Urinary bladder (tissue), 3 donors: ENCODE measurements at regions not wholly inside any gene's neighbourhood (a gene's known extent, or its start where the extent isn't known, plus 50 kb on each side); places are given as distances from the start of the nearest gene placed in this dataset.
"Not testable (repeated sequence)": the region's sequence is repeated elsewhere in the genome, so short reads cannot be mapped to it uniquely, and the experiment has no call there.

ENCODE experiments used
- DNase-seq: peaks from one replicate; pipeline ENCODE4 v3.0.0-alpha.2; 2015; ENCODE audit errors: extremely low spot score
- H3K27ac ChIP-seq: one replicate; pipeline ENCODE4 v1.5.1; 2013; ENCODE audit warnings: low read depth, mild to moderate bottlenecking, moderate library complexity
- H3K36me3 ChIP-seq: one replicate; pipeline ENCODE4 v1.6.1; 2013; ENCODE audit warnings: mild to moderate bottlenecking, moderate library complexity; ENCODE audit not compliant: insufficient read depth
- H3K4me1 ChIP-seq: one replicate; pipeline ENCODE4 v1.6.1; 2013; ENCODE audit warnings: mild to moderate bottlenecking, moderate library complexity; ENCODE audit not compliant: insufficient read depth
- H3K4me3 ChIP-seq: one replicate; pipeline ENCODE4 v1.5.1; 2013; ENCODE audit warnings: low read depth, low read length
- WGBS: extraction: QIAGEN DNeasy Blood & Tissue Kit; methylation state at CpG from one replicate; pipeline ENCODE4 v1.1.7; 2013; 5-methylcytosine and 5-hydroxymethylcytosine counted together
- donor health status: healthy with polysubstance abuse.
- donor health status: healthy.

DNA sequence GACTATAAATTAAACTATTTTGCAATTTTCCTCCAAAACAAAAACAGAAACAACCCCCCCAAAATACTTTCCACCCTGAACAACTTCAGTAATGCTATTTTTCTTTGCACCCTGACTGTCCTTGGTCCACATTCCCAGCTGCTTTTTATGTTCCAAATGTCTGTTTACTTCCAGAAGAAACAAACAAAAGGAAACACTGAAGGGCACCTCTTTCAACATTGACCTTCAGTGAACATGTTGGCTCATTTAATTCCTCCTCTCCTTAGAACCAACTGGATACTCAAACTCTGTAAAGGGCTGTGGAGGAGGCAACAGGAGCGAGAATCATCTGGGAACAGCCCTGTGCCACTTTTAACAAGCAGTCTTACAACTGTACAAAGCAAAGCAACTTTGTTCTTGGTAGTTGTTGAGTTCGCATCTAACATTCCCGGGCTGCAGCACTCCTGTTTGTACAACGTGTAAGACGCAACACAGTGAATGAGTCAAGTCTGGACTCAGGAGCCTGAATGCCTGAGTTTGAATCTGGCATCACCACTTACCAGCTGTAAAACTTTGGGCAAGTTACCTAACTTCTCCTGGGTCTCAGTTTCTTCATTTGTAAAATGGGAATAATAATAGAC lies 111.4 kb upstream of the GATA6 start:
- no peak overlapping the region for H3K27ac ChIP-seq
- H3K4me1 ChIP-seq = no peaks in the 10 kb centered on the region
- no peak for DNase-seq
- 68% methylated on average over 5 of the region's 5 CpGs for WGBS
- no peak overlapping the region for H3K4me3 ChIP-seq
- no peaks in the 10 kb centered on the region for H3K36me3 ChIP-seq

DNA sequence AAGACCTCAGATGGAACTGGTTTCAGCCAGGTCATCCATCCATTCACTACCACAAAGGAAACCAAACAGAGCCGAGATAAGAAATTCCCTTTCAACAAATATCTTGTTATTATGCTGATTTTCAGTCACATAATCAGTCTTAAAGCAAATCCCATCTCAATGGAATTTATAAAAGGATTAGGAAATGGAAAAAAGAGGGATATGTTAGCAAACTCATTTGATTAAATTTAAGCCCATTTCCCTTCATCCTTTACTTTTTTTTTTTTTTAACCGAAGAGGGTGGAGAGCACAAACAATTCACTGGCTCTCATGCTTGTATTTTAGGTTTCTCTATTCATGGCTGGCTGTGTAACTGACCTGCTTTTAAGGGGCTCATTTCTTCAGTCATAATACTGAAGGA lies 109.0 kb upstream of the GATA6 start:
- Histone ChIP-seq H3K27ac (no peak overlapping the region), H3K4me3 (no peak overlapping the region)
- 60% methylated on average over 2 of the region's 2 CpGs for WGBS

DNA sequence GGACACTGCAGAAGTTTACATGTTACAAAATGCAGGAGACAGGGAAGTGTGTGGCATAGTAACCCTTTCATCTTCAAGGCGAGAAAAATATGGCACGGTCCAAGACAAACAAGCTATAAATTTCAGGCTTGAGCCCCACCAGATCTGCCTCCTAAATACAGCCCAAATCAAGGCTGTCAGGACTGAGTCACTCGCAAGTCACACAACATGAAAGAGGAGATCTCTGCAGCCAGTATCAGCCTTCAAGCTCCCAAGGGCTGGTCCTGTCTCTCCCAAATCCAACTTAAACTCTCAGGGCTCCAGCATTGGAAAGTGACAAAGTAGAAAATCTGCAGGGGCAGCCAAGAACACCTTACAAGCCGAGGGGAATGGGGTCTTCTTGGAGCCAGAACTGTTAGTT lies 106.3 kb upstream of the GATA6 start:
- H3K4me3 ChIP-seq = no peak overlapping the region
- 74% methylated on average over 4 of the region's 4 CpGs for WGBS
- no peaks in the 10 kb centered on the region for H3K36me3 ChIP-seq
- H3K4me1 ChIP-seq = no peaks in the 10 kb centered on the region
- H3K27ac ChIP-seq = no peak overlapping the region
- no peak for DNase-seq

More for the DNA sequence above, 109.0 kb upstream of the GATA6 start:
- no peaks in the 10 kb centered on the region for H3K36me3 ChIP-seq
- H3K4me1 ChIP-seq = no peaks in the 10 kb centered on the region
- DNase-seq = no peak

DNA sequence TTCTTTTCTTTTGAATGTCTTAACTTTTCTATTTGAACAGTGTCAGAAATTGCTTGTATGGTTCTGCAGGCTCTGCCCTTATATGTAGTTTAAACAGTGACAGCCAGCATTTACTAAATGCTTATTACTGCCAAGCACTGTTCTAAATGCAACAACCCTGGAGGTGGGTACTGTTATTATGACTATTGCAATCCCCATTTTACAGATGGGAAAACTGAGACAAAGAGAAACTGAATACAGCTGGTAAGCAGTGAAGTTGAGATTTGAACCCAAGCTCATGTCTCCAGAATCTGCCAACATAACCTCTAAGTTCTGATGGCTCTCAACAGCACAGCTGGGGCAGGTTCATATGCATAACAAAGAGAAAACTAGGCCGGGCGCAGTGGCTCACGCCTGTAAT lies 105.7 kb upstream of the GATA6 start:
- DNase-seq = no peak
- Histone ChIP-seq H3K4me3 (no peak overlapping the region), H3K27ac (no peak overlapping the region), H3K36me3 (no peaks in the 10 kb centered on the region), H3K4me1 (no peaks in the 10 kb centered on the region)
- WGBS = 91% methylated on average over 3 of the region's 3 CpGs

DNA sequence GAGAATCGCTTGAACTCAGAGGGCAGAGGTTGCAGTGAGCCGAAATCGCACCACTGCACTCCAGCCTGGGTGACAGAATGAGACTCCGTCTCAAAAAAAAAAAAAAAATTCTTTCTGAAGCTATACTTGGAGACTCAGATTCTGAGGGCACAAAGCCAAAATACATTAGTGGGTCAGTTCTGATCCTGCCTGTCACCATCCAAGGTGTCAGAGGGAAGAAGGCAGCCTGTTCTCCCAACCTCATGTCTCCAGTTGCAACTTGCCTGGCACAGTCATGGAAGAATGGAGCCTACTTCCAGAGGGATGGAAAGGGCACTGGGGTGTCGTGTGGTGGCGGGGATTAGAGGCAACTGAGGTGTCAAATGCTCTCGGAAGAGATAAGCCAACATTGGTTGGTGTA lies 104.8 kb upstream of the GATA6 start:
- no peak for DNase-seq
- Histone ChIP-seq H3K27ac (no peak overlapping the region), H3K36me3 (no peaks in the 10 kb centered on the region), H3K4me1 (no peaks in the 10 kb centered on the region), H3K4me3 (no peak overlapping the region)
- 82% methylated on average over 7 of the region's 7 CpGs for WGBS

DNA sequence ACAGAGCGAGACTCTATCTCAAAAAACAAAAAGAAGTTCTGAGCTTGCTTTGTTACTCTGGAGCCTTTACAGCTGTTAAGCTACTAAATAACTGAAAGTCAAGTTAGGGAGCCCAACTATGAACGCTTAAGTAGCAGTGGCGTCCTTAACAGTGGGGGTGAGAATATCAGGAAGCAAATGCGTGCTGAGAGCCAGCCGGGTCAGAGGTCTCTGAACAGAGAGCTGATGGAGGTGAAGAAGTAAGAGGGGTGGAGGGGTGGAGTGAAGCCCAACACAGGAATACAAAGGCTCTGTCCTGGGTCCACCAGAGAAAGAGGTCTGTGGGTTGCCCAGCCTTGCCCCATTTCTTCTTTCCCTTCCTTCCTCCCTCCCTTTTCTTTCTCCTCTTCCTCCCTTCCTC lies 104.1 kb upstream of the GATA6 start:
- Histone ChIP-seq H3K36me3 (no peaks in the 10 kb centered on the region), H3K4me3 (no peak overlapping the region), H3K4me1 (no peaks in the 10 kb centered on the region), H3K27ac (no peak overlapping the region)
- no peak for DNase-seq
- 78% methylated on average over 5 of the region's 5 CpGs for WGBS

DNA sequence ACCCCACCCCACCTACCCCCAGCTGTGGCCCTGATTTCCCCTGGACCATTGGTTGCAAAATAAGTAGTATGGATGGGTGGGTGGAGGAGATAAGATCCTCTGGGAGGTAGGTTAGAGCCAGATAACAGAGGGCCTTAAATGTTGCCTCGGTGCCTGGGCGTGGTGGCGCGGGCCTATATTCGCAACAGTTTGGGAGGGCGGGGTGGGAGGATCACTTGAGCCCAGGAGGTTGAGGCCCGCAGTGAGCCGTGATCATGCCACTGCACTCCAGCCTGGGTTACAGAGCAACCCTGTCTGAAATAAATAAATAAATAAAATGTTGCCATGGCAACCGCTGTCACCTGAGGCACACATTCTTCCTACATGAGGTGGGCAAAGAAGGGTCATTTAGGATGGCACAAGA lies 103.3 kb upstream of the GATA6 start:
- no peak for DNase-seq
- no peaks in the 10 kb centered on the region for H3K4me1 ChIP-seq
- H3K27ac ChIP-seq = no peak overlapping the region
- no peak overlapping the region for H3K4me3 ChIP-seq
- 93% methylated on average over 9 of the region's 9 CpGs for WGBS
- no peaks in the 10 kb centered on the region for H3K36me3 ChIP-seq

DNA sequence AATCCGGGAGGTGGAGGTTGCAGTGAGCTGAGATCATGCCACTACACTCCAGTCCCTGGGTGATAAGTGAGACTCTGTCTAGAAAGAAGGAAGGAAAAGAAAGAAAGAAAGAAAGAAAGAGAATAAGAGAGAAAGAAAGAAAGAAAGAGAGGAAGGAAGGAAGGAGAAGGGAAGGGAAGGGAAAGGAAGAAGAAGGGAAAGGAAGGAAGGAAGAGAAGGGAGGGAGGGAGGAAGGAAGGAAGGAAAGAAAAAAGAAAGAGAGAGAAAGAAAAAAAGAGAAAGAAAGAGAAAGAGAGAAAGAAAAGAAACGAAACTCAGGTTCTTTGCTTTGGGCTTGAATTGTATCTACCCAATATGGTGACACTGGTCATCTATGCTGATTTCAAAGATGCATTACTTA lies 102.3 kb upstream of the GATA6 start:
- no peak overlapping the region for H3K27ac ChIP-seq
- no peak overlapping the region for H3K4me3 ChIP-seq
- DNase-seq = no peak
- no peaks in the 10 kb centered on the region for H3K4me1 ChIP-seq
- no peaks in the 10 kb centered on the region for H3K36me3 ChIP-seq
- 87% methylated on average over 2 of the region's 2 CpGs for WGBS

DNA sequence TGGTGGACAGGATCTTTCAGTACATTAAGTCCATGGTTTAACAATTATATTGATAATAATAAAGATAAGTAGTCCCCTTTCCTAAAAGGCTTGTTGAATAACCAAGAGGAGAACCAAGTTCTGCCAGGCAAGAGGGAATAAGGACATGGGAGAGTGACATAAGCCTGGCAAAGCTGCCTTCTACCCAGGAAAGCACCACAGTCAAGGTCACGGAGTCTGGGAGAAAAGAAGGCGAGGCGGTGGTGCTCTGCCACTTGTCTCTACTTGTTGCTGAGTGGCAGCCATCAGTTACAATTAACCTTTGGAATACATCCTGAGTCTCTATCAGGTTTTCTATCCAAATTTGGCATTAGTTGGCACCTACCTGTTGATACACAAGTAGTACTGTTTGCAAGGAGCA lies 101.7 kb upstream of the GATA6 start:
- 90% methylated on average over 3 of the region's 3 CpGs for WGBS
- DNase-seq = no peak
- Histone ChIP-seq H3K36me3 (no peaks in the 10 kb centered on the region), H3K4me1 (no peaks in the 10 kb centered on the region), H3K27ac (no peak overlapping the region), H3K4me3 (no peak overlapping the region)

DNA sequence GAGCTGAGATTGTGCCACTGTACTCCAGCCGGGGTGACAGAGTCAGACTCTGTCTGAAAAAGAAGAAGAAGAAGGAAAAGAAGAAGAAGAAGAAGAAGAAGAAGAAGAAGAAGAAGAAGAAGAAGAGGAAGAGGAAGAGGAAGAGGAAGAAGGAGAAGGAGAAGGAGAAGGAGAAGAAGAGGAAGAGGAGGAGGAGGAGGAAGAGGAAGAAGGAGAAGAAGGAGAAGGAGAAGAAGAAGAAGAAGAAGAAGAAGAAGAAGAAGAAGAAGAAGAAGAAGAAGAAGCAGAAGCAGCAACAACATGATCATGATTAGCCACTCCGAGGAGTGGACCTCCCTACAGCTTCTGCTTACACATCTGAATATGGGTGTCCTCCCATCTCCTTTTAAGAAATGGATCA lies 100.6 kb upstream of the GATA6 start:
- not testable (repeated sequence) for DNase-seq, H3K4me3 ChIP-seq, H3K27ac ChIP-seq, H3K36me3 ChIP-seq, H3K4me1 ChIP-seq
- WGBS = 93% methylated on average over 2 of the region's 2 CpGs

DNA sequence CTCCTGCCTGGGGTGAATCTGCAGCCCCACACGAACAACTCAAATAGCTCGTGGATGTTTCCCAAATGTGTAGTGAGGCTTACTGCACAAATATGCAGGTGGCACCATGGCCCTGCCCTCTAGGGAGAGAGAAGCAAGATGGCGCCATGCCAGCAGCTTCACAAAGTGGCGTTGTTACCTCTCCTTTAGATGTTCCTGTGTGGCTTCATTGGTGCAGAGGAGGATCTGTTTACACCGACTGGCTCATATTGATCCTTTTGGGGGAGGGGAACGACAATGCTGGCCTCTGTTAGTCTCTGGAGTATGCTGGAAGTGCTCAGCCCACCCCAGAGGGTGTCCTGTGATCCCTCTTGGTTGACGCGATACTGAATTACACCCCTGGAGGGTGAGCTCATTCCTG lies 99.5 kb upstream of the GATA6 start:
- Histone ChIP-seq H3K36me3 (no peaks in the 10 kb centered on the region), H3K27ac (no peak overlapping the region), H3K4me1 (no peaks in the 10 kb centered on the region), H3K4me3 (no peak overlapping the region)
- 84% methylated on average over 8 of the region's 8 CpGs for WGBS
- DNase-seq = no peak

DNA sequence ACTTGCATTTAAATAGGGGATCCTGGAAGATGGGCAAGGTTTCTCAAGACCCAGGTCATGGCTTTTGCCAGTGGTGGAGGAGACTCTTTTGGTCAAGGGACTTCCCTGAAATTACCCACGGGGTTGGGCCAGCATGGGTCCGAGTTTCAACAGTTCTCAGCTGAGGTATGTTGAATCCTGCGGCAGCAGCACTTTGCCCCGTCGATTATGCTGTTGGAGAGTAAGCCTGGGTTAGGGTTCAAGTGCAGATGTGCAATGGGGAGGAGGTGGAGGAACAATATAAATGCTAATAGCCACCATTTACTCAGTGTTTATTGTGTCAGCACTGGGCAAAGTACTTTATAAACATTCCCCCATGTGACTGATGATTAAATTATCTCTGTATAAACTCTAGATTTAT lies 96.0 kb upstream of the GATA6 start:
- Histone ChIP-seq H3K4me3 (no peak overlapping the region), H3K4me1 (no peaks in the 10 kb centered on the region), H3K27ac (no peak overlapping the region), H3K36me3 (no peaks in the 10 kb centered on the region)
- no peak for DNase-seq
- 84% methylated on average over 5 of the region's 5 CpGs for WGBS

DNA sequence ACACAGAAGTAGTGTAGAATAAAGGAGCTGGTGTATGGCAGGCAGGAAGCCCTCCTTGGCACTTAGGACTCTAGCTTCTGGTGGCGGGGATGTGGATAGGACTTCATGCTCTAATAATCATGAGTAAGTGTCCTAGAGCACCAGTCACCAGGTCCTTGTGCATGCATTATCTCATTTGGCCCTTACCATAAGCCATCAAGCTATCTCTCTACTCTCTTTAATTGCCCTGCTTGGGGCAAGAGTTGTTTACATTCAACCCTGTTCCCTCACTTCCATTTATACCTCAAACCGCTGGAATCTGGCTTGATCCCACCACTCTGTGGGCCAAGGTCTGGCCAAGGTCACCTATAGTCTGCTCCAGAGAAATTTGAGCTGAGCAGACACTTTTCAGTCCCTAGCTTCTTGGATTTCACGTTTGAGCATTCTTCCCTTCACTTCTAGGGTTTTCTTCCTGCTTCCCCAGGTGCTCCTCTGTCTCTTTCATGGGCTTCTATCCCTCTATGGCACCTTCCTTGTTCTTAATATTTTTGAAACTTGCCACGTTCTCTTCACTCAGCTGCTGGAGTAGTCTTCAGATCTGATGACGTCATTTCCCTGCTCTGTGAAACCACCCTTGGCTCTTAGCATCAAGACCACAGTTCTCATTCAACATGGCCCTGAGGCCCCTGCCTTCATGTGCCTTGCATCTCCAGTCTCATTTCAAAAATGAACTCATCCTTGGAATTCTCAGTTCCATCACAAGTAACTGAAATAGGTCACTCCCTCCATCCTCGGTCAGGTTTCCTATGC lies 94.9 kb upstream of the GATA6 start:
- no peaks in the 10 kb centered on the region for H3K4me1 ChIP-seq
- 77% methylated on average over 6 of the region's 6 CpGs for WGBS
- DNase-seq = no peak
- no peaks in the 10 kb centered on the region for H3K36me3 ChIP-seq
- H3K27ac ChIP-seq = no peak overlapping the region
- no peak overlapping the region for H3K4me3 ChIP-seq

DNA sequence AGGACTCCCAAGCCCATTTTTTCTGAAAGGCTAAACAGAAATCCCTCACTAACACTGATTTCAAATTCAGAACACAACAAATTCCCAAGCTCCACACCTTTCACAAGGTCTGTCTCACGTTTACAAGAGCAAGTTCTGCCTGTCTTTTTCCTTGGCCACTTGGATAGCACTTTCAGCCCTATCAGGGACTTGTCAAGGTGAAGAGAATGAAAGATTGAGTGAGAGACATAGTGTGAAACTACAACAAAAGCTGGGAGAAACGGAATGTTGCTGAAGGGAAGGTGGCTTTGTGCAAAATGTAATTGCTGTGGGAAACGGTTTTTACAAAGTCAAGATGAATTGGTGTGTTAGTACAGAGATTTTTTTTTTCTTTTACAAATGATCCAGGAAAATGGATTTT lies 89.4 kb upstream of the GATA6 start:
- no peaks in the 10 kb centered on the region for H3K4me1 ChIP-seq
- H3K36me3 ChIP-seq = no peaks in the 10 kb centered on the region
- no peak overlapping the region for H3K4me3 ChIP-seq
- H3K27ac ChIP-seq = no peak overlapping the region
- WGBS = 56% methylated on average over 3 of the region's 3 CpGs
- no peak for DNase-seq
